Activated CD8-positive, alpha-beta memory T cell treated with anti-CD3 and anti-CD28 coated beads for 24 hours (primary cell): ENCODE measurements at regions not wholly inside any gene's neighbourhood (a gene's known extent, or its start where the extent isn't known, plus 50 kb on each side); places are given as distances from the start of the nearest gene placed in this dataset.
A peak's percentile ranks its signal among the peaks of the same experiment; 100 is the strongest.

ENCODE experiments used
- DNase-seq: peaks from one replicate; pipeline ENCODE4 v3.0.0-alpha.2; 2020

DNA sequence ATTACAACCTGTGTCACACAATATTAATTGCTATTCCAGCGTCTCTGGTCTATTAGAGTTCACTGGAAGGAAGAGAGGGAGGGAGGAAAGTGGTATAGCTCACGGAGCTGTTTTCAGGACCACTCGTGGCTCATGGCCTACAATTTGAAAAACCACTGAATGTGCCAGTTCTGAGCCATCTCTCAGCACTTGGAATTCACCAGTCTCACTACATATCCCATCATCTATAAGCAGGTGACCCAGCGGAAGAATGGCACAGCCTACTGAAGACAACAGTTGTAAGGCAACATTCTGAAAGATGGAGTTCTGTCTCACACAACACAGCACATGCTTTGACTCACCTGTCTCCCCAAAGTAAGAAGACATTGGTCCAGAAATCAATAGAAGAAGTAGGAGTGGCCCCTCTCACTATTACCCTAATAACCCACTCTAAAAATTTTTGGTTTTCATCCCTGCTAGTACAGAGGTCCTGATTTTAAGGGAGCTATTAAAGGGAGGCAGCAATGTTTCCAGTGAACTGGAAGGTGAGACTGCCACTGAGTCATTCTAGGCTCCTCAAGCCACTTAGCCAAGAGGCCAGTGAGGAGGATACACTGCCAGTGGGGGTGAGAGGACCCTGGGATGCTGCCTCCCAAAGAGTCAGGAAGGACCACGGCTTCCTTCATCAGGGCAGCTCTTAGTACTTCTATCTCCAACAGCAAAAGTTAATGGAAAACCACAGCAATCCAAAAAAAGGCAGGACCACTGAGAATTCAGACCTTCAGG lies 50.0 kb upstream of the DOCK9 start:
- no peak for DNase-seq

DNA sequence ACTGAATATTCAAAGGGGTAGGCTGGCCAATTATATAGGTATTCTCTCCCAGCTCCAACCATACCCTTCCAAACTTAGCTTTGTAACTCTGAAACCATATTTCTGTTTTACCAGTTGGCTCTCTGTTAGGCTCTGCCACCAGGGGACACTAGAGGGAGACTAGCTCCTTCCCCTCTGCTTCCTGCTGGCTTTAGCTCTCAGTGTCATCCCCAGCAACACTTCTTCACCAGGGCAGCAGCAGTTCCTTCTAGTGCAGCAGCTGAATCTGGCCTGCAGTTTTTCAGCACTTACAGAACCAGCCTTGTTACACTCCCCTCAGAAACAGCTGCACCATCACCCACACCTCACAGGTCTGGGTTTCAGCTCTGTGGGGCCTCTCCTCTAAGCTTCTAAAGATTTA lies 51.0 kb upstream of the DOCK9 start:
- no peak for DNase-seq

DNA sequence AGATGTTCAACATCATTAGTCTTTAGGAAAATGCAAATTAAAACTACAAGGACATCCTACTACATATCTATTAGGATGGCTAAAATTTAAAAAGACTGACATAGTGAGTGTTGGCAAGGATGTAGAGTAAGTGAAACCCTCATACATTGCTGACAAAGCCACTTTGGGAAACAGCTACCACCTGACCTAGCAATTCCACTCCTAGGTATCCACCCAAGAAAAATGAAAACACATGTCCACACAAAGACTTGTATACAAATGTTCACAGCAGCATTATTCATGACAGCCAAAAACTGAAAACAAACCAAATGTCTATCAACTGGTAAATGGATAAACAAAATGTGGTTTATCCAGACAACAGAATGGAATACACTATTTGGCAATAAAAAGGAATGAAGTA lies 51.7 kb upstream of the DOCK9 start:
- DNase-seq = no peak

DNA sequence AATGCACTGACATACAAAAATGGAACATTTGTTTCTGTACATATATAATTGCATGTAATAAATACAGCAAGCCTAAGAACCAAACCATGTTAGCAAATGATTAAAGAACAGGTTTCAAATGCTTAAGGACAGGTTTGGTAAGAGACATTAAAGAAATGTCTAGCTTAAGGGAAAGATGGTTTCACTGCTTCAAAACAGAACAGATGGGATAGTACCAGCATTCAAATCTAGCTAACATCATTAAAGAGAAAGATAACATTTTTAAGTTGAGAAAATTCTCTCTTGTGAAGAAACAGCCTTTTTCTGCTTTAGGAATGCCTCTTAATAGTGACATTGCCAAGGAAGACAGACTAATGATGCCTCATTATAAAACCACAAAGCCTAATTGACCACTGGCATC lies 52.5 kb upstream of the DOCK9 start:
- no peak for DNase-seq

DNA sequence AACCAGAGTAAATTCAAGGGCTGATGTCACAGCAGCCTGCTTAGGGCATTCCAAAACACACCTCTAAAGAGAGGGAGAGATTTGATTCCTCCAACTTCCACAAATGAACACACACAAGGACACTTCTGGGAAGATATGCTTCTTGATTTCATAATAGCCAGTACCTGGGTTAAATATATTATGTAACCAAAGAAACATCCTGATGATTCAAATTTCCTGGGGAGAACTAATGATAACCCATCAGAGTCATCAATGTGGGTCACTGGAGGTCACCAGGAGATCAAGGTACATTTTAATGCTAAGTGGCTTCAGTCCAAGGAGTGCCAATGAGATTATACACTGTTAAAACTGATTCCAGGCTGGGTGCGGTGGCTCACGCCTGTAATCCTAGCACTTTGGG lies 54.0 kb upstream of the DOCK9 start:
- DNase-seq = no peak

DNA sequence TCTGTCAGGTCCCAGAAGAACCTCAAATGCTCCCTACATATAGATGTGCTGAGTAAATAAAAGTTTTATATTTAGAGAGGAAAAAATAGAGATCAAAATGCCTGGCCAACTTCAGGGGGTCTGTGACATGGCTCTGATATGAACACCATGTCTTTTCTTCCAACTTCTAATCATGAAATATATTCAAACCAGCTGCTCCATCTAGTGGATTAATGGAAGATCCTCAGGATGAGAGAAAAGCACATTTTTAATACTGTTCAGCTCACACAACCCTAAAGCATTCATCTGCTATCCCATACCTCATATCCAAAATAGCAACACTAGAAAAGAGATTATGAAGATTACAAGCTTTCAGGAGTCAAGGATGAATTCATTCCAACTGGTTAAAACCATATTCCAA lies 56.0 kb upstream of the DOCK9 start:
- DNase-seq = no peak

DNA sequence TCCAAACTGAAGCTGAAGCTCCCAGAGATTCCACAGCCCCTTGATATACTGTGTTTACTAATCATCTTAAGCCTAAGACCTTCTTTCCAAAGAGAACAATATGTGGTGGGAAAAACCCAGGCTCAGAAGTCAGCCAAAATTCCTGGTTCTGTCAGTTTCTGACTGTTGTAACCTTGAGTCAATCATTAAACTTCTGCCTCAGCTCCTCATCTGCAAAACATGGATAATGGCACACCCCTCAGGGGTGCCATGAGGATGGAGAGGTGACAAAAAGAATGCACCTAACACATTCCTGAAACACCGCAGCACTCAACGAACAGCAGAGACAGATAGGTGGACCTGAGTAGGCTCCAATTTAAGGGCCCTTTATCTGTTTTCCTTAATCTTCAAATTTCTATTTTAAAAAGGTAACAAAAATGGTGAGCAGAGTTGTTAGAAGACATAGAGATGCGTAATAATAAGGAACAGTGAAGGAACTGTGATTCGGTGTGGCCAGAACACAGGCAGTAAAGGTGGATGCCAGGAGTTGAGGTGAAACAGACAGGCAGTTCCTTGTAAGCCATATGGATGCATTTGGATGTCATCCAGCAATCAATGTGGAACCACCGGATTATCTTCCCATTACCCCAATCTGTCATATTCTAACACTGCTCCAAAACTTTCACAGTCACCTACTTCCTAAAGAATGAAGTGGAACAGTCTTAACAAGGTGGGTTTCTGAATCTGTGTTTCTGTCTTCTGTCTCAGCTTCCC lies 56.6 kb upstream of the DOCK9 start:
- DNase-seq = no peak

DNA sequence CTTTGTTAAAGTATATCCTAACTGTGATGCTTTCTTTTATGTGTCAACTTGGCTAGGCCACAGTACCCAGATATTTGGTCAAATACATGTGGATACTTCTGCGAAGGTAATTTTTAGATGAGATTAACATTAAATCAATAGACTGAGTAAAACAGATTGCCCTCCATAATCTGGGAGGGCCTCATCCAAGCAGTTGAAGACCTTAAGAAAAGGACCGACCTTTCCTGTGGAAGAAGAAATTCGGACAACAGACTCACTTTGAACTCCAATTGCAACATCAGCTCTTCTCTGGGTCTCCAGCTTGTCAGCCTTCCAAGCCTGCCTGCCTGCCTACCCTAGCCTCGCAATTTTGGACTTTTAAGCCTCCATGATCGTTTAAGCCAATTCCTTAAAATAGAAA lies 57.9 kb upstream of the DOCK9 start:
- no peak for DNase-seq

DNA sequence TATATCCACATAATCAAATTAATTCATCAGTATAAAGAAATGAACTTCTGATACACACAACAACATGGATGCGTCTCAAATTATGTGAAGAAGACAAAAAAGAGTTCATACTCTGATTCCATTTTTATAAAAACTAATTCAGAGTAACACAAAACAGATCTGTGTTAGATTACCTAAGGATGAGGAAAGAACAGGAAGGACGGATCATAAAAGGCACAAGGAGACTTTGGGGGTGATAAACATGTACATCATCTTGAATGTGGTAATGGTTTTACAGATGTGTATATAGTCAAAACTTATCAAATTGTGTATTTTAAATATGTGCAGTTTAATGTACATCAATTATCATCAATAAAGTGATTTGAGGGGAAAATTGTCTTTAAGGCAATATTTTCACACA lies 59.9 kb upstream of the DOCK9 start:
- DNase-seq = no peak

DNA sequence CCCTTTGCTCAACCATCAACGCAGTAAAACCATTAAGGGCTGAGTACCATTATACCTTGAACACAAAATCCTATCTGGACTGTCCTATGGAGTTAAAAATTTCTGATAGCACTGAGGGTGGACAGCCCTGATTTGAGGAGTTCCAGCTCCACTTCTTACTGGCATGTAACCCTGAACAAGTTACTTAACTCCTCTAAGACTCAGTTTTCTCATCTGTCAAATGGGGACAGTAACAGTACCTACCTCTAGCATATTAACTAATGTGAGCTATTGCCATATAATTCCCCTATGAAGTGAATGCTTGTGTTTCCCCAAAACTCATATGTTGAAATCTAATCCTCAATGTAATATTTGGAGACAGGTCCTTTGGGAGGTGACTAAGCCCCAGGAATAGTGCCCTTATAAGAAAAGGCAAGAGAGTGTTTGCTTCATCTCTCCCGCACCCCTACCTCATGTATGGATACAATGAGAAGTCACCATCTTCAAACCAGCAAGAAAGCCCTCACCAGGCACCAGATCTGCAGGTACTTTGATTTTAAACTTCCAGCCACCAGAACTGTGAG lies 61.9 kb upstream of the DOCK9 start:
- DNase-seq = no peak

DNA sequence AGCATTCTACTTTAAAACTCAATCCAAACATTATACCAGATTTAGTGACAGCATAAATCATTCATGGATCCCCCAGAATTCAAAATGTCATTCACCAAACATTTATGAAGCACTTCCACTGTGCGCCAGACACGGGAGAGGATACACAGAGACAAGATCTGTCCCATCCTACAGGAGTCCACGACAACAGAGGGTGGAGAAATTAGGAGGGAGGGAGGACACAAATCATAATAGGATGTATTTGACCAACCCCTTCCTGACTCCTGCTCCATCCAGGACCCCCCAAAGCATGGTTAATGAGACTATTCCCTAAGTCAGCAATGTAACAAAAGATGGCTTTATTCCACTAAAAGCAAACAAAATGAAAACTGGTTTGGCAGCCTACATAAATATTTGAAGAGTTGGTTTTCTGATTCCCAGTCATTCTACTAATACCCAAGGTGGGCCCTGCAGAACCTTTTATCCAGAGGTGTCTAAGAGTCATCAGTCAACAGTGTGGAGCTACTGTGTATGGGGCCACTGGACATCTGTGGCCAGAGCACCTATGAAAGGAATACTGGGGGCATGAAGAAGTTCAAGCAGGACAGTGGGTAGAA lies 62.8 kb upstream of the DOCK9 start:
- DNase-seq = peak; percentile 11

DNA sequence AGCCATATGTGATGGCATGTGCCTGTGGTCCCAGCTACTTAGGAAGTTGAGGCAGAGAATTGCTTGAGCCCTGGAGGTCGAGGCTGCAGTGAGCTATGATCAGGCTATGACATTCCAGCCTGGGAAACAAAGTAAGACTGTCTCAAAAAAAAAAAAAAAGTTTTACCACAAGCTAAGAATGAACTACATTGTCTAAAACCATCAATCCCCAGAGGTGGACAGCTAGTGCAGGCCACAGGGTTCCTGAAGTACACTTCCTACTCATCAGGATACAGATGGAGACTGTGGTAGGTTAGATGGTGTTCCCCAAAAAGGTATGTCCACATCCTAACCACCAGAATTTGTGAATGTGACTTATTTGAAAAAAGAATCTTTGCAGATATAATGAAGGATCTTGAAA lies 63.5 kb upstream of the DOCK9 start:
- no peak for DNase-seq

DNA sequence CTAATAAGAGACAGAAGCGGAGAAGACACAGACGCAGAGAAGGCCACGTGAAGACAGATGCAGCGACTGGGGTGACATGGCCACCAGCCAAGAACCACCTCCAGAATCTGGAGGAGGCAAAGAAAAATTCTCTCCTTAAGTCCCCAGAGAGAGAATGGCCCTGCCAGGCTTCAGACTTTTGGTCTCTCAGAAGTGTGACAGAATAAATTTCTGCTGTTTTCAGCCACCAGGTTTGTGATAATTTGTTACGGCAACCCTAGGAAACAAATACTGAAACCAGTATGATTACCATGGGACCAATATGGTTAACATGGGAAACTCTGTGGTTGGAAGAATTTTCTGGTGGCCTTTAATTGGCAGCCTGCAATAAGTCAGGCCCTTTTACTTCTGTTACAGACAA lies 63.9 kb upstream of the DOCK9 start:
- no peak for DNase-seq

DNA sequence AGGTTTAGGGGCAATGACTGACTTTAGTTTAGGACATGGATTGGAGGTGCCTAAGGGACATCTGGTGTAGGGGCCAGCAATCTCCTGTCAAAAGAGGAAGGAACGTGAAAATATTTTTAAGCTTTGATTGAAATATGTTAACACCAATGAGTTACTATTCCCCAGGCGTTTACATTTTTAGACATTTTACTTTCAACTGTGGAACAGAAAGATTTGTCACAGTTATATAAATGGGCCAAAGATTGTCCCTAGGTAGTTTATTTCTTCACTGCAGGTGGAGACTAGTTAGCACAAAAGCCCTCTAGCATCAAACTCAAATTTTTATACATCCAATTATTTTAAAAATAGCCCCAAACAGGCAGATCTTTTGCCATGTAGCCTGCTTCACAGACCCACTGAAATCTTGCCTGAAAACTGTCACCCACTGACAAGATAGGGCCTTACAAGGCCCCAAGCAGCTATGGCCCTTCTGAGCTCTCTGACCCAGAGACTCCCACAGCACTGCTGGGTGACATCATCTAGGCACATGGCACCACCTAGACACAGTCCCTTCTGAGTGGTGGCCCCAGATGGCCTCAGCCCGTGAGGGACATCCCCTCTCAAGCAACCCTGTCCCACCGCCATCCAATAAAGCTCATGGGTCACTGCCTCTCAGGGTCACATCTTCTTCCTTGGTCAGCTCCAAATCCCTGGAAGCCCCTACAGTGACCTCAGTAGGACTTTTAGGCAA lies 64.8 kb upstream of the DOCK9 start:
- no peak for DNase-seq

DNA sequence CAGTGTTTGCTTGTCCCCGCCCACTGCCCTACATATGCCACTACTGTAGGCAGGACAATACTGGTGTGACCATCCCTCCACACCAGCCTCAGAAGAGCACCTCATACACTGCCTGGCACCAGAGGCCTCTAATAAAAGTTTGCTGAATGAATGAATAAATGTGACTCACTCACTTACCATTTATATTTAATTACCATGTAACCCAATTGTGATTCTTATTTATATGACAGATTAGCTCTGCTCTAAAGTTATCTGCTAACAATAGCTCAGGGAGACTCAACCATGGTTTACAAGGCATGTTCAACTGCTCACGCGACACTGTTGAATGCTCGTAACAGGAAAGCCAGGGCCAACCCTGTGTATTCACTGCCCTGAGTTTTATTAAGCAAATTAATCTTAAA lies 66.0 kb upstream of the DOCK9 start:
- DNase-seq = no peak

DNA sequence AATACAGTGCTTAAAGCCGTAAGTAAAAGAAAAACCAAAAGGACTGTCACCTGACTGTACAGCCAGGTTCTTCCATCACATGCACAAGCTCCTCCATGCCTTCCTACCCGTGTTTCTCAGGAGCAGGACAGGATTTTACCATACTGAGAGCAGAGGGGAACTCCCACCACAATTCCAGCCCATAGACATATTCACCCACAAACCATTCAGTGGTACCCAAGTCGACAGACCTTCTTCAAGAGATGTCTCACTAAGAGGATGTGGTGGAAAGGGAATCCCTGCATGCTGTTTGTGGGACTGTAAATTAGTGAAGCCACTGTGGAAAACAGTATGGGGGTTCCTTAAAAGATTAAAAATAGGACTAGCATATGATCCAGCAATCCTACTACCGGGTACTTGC lies 66.9 kb upstream of the DOCK9 start:
- no peak for DNase-seq

DNA sequence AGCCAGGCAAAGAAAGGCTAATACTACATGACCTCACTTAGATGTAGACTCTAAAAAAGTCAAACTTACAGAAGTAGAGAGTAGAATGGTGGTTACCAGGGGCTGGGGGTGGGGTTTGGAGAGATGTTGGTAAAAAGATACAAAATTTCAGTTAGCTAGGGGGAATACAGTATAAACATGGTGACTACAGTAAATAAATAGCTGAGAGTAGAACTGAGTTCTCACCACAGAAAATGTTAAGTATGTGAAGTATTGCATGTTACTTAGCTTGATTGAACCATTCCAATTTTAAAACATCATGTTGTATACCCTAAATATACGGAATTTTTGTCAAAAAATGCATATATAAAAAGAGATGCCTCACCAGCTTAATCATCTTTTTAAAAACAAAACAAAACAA lies 67.5 kb upstream of the DOCK9 start:
- no peak for DNase-seq

DNA sequence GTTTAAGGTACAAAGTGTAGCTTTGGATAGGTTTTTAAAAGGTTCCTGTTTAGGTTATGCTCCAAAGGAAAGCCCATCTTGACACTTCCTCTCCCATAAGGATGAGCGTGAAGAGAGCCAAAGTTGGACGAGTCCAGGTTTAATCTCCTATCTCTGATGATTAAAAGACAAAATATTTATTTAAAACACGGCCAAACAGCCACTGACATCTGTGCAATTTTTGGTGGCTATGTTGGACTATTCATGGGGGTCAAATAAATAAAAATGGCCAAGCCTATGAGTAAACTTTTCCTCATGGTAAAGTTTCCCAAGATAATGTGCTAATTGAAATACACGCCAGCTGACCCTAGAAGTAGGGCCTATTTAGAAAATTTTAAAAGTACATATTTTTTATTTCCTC lies 69.0 kb upstream of the DOCK9 start:
- DNase-seq = no peak

DNA sequence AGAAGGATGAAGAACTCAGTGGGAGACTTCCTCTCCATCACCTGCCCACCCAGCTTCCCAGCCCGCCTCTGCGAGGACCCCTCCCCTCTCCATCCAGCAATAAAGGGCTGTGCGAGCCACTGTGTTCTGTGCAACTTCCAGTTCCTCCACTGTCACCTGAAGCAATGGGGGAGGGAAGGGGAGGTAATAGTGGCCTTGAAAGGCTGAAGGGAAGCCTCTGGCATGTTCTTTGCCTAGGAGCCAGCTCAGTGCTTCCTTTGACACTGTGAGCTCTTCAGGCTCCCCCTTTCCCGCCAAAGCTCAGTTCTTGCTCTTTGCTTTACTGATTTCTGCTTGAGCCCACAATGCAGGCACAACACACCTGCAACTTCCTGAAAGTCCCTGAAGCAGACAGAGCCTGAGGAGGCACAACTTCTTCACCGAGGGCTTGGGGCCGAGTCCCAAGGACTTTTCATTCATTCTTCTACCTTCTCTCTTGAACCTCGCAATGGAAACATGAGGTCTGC lies 73.2 kb upstream of the DOCK9 start:
- DNase-seq = no peak

DNA sequence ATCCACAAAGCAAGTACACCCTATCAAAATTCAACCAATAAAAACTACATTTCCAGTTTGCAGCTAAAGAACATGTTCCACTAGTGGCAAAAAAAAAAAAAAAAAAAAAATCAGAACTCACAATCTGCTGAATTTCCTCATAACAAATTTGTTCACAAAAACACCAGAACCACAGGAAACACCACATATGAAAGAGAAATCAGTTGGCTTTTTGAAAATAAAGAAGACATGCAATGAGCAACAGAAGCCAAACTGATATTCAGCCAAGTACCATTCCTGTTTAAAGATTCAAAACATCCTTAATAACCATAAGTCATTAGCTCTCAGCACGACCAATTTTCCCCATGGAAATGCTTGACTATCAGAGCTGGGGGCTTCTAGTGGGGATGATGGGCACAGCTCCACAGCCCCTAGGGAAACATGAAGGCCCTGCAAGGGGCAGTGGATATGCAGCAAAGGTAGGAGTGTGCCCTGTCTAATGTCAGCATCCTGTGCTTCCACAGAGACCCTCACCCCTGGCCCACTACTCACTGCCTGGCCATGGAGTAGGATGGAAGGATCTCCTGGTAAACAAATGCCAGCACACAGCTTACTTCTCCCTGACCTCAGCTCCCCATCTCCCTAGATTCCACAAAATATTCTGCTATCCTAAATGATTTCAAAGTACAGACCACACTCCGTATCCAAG lies 74.0 kb upstream of the DOCK9 start:
- DNase-seq = no peak

DNA sequence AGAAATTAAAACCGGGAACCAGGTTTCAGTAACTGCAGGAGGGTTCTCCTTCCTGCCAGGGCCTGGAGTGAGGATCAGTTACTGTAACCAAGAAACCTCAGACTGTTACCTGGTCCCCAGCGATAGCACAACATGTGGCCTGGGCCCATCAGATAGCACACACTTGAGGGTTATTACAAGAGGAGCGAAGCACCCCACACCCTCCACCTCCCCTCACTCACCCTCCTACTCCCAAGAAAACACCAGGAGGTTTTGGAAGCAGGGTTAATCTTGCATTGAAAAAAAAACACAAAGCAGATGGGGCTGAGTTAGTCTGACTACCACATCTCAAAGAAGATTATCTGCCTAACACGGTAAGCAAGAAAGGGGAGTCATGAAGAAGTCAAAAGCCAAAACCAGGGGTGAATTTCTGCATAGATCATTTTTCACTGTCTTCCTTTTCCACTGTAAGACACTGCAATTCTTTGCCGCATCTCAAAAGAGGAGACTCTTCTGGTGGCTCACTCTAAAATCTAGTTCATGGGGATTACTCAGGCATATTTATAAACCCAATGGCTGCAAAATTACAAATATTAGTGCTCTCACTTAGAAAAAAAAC lies 75.9 kb upstream of the DOCK9 start:
- DNase-seq = no peak

DNA sequence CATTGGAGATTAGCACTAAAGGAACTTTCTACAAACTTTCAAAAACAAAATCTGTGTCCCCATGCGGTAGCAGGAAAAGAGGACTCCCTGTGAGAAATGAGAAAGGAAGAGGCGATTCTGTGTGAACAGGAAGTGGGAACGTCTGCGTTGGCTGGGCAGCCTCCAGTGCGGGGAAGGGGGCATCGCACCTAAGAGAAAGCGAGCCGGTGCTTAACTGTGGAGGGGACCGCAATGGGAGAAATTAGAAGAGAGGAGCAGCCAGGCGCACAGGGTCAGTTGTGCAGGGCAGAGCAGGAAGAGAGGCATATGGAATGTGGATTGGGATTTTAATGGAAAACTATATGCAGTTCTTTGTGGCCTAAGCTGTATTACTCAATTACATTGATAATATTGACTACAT lies 77.4 kb upstream of the DOCK9 start:
- no peak for DNase-seq
